OCI-LY3 (cell line): ENCODE measurements at regions not wholly inside any gene's neighbourhood (a gene's known extent, or its start where the extent isn't known, plus 50 kb on each side); places are given as distances from the start of the nearest gene placed in this dataset.

Source experiments
- H2AFZ ChIP-seq: fragments of 200-600, 300-600 bp; shearing (Covaris generic); 2 replicates; pipeline ENCODE4 v1.6.0; 2014; ENCODE audit warnings: antibody characterized with exemption, low read depth, low read length
- H3K27ac ChIP-seq: fragments of 200-600, 300-600 bp; sonication (generic); 2 replicates; pipeline ENCODE4 v1.5.1; 2014; ENCODE audit warnings: mild to moderate bottlenecking, low read length, moderate library complexity, mixed read lengths
- H3K27me3 ChIP-seq: fragments of 200-600, 300-600 bp; sonication (generic); 2 replicates; pipeline ENCODE4 v1.6.1; 2014; ENCODE audit warnings: low read depth, low read length, mixed read lengths
- H3K36me3 ChIP-seq: fragments of 200-600, 300-600 bp; sonication (generic); replicated peaks from 2 replicates; pipeline ENCODE3; 2014; ENCODE audit warnings: low read depth, low read length, mixed read lengths
- H3K4me1 ChIP-seq: fragments of 300-600, 200-600 bp; sonication (generic); 2 replicates; pipeline ENCODE4 v1.6.1; 2014; ENCODE audit warnings: low read length, mixed read lengths
- H3K4me2 ChIP-seq: fragments of 200-600, 300-600 bp; sonication (generic); 2 replicates; pipeline ENCODE4 v1.6.1; 2014; ENCODE audit warnings: low read length, mixed read lengths
- H3K4me3 ChIP-seq: fragments of 300-600, 200-600 bp; sonication (generic); 2 replicates; pipeline ENCODE4 v1.5.1; 2014; ENCODE audit warnings: antibody characterized with exemption, mild to moderate bottlenecking, low read length, moderate library complexity
- H3K79me2 ChIP-seq: fragments of 300-600, 200-600 bp; shearing (Covaris generic); 2 replicates; pipeline ENCODE4 v1.6.1; 2014; ENCODE audit warnings: mild to moderate bottlenecking, low read length, mixed read lengths
- H3K9ac ChIP-seq: fragments of 300-600, 200-600 bp; shearing (Covaris generic); 2 replicates; pipeline ENCODE4 v1.6.0; 2014; ENCODE audit warnings: mild to moderate bottlenecking, low read length, moderate library complexity
- H3K9me3 ChIP-seq: fragments of 200-600, 300-600 bp; shearing (Covaris generic); 2 replicates; pipeline ENCODE4 v1.6.1; 2014; ENCODE audit warnings: low read length, mixed read lengths; ENCODE audit not compliant: insufficient read depth
- H4K20me1 ChIP-seq: fragments of 200-600, 300-600 bp; sonication (generic); 2 replicates; pipeline ENCODE4 v1.6.1; 2016; ENCODE audit warnings: low read length, mixed read lengths; ENCODE audit not compliant: insufficient read depth
- EZH2phosphoT487 ChIP-seq: fragments of 200-600 bp; shearing (Covaris generic); IDR thresholded peaks from 2 replicates; pipeline ENCODE4 v1.6.1; 2018; ENCODE audit warnings: antibody characterized with exemption, mixed run types, low read depth
- TF ChIP-seq, protein P1 (sequence below): fragments of 200-600, 300-600 bp; sonication (generic); IDR thresholded peaks from 2 replicates; pipeline ENCODE4 v1.5.1; 2014; ENCODE audit warnings: antibody characterized with exemption, low read length, low read depth

DNA sequence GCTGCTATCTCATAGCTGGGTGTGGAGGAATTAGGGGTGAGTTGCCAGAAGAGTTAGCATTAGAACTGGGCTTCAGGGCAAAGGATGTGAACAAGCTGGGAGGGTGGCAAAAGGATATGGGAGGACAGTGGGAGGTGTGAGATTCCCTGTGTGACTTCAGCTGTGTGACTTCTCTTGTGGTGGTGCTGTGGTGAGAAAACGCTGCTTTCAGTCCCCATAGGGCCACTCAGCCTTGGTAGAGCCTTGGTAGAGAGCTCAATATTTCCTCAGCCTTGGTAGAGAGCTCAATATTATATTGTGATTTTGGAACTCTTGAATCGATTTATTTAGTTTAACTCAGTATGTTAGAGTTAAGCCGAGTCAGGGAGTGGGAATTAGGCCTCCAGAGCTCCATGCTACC is 499.7 kb downstream of the EDEM1 start:
- no peaks in the 10 kb centered on the region for H4K20me1 ChIP-seq
- H3K9ac ChIP-seq: no peak overlapping the region
- no peak overlapping the region for H3K4me3 ChIP-seq
- peaks cover 5% of the 10 kb centered on the region for H3K36me3 ChIP-seq
- no peaks in the 10 kb centered on the region for H3K79me2 ChIP-seq
- H3K27me3 ChIP-seq: no peaks in the 10 kb centered on the region
- H3K4me1 ChIP-seq: no peaks in the 10 kb centered on the region
- H2AFZ ChIP-seq: no peak overlapping the region
- H3K27ac ChIP-seq: no peak overlapping the region
- TF ChIP-seq, protein P1, sequence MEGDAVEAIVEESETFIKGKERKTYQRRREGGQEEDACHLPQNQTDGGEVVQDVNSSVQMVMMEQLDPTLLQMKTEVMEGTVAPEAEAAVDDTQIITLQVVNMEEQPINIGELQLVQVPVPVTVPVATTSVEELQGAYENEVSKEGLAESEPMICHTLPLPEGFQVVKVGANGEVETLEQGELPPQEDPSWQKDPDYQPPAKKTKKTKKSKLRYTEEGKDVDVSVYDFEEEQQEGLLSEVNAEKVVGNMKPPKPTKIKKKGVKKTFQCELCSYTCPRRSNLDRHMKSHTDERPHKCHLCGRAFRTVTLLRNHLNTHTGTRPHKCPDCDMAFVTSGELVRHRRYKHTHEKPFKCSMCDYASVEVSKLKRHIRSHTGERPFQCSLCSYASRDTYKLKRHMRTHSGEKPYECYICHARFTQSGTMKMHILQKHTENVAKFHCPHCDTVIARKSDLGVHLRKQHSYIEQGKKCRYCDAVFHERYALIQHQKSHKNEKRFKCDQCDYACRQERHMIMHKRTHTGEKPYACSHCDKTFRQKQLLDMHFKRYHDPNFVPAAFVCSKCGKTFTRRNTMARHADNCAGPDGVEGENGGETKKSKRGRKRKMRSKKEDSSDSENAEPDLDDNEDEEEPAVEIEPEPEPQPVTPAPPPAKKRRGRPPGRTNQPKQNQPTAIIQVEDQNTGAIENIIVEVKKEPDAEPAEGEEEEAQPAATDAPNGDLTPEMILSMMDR: no peak
- no peak for TF ChIP-seq EZH2phosphoT487
- H3K9me3 ChIP-seq: peaks cover 27% of the 10 kb centered on the region; the same call in 1 of the 2 replicates
- no peak overlapping the region for H3K4me2 ChIP-seq

DNA sequence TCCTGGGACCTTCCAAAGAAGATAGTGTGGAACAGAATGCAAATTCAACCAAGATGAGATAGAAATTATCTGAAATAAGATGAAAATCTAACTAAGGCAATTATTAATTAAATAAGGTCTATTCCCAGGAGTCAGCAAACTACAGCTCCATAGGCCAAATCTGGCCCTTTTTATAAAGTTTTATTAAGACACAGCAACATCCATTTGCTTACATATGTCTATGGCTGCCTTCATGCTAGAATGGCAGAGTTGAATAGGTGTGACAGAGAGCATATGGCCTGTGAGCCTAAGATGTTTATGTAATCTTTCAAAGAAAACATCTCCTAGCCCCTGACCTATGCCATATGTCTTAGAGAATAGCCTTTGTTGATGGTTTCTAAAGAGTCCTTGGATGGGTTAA is 503.0 kb downstream of the EDEM1 start:
- Histone ChIP-seq H3K27me3 (no peaks in the 10 kb centered on the region), H3K27ac (no peak overlapping the region), H3K9me3 (peaks cover 34% of the 10 kb centered on the region; the same call in 1 of the 2 replicates), H3K4me2 (no peak overlapping the region), H4K20me1 (no peaks in the 10 kb centered on the region), H3K36me3 (peaks cover 5% of the 10 kb centered on the region), H3K4me3 (no peak overlapping the region), H2AFZ (no peak overlapping the region), H3K79me2 (no peaks in the 10 kb centered on the region), H3K4me1 (no peaks in the 10 kb centered on the region), H3K9ac (no peak overlapping the region)
- TF ChIP-seq EZH2phosphoT487: no peak
- TF ChIP-seq, protein P1: no peak

DNA sequence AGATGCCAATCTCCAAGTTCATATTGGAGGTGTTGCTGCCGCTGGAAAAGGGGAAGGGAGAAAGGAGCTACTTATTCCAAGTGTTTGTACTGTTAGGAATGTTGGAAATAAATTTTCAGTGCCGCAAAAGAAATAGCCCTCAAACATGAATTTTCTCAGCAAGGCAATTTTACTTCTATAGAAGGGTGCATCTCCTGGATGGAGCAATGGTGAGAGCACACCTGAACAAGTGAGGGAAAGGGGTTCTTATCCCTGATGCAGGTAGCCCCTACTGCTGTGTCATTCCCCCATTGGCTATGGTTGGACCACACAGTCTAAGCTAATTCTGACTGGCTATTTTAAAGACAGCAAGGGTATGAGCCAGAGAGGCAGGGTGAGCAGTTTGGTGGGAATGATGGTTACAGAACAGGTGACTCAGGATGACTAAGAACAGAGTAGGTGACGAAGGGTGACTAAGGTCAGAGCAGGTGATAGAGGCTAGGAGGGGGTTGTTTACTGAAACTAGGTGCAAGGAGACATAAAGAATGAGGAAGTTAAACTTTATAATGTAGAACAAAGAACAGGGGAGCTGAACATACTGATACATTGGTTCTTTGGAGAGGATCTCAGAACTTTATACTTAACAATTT is 503.5 kb downstream of the EDEM1 start:
- no peaks in the 10 kb centered on the region for H3K27me3 ChIP-seq
- H3K27ac ChIP-seq: peak overlapping the region; percentile 32; the same call in 1 of the 2 replicates
- TF ChIP-seq, protein P1: no peak
- no peak for TF ChIP-seq EZH2phosphoT487
- H3K4me1 ChIP-seq: no peaks in the 10 kb centered on the region
- no peaks in the 10 kb centered on the region for H3K79me2 ChIP-seq
- H3K9ac ChIP-seq: no peak overlapping the region
- H3K4me3 ChIP-seq: no peak overlapping the region
- H2AFZ ChIP-seq: no peak overlapping the region
- no peak overlapping the region for H3K4me2 ChIP-seq
- H3K9me3 ChIP-seq: peaks cover 34% of the 10 kb centered on the region; the same call in 1 of the 2 replicates
- no peaks in the 10 kb centered on the region for H4K20me1 ChIP-seq
- peaks cover 5% of the 10 kb centered on the region for H3K36me3 ChIP-seq

DNA sequence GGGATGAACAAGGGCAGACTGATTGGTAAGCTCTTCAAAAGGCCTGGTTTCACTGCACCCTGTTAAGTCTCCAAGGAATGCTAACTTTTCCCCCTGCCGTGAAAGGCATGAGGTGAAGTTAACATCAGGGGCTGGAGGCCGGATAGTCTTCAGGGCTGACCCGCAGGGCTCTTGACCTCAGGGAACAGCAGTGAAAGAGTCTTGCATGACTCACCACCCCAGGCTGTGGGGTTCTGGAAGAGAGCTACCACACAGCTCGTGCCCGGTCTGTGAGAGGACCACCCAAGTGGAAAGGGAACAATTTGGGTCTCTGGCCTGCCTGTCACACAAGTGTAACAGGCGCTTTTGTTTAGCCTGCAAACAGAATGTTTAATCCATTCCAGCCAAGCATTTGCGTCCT is 504.9 kb downstream of the EDEM1 start:
- H4K20me1 ChIP-seq: no peaks in the 10 kb centered on the region
- no peaks in the 10 kb centered on the region for H3K79me2 ChIP-seq
- no peak overlapping the region for H3K4me3 ChIP-seq
- H3K9ac ChIP-seq: no peak overlapping the region
- no peak overlapping the region for H3K27ac ChIP-seq
- H2AFZ ChIP-seq: no peak overlapping the region
- TF ChIP-seq EZH2phosphoT487: no peak
- TF ChIP-seq, protein P1: no peak
- peaks cover 5% of the 10 kb centered on the region for H3K36me3 ChIP-seq
- no peak overlapping the region for H3K4me2 ChIP-seq
- H3K9me3 ChIP-seq: peaks cover 34% of the 10 kb centered on the region; the same call in 1 of the 2 replicates
- no peaks in the 10 kb centered on the region for H3K4me1 ChIP-seq
- no peaks in the 10 kb centered on the region for H3K27me3 ChIP-seq
